ENCODE measurements at regions not wholly inside any gene's neighbourhood (a gene's known extent, or its start where the extent isn't known, plus 50 kb on each side); places are given as distances from the start of the nearest gene placed in this dataset.

GRCh38 chr6:56356426-56356825 is 109.0 kb upstream of the COL21A1 start:
- Histone ChIP-seq H3K9me3 (ENCODE audit: control insufficient read depth in 2 of 2, insufficient read depth in 1 of 2, low read length in 1 of 2) (no peaks in the 10 kb centered on the region), H3K4me3 (ENCODE audit: low read length in 2 of 2) (no peak overlapping the region), H3K27ac (ENCODE audit: low read depth in 1 of 2, low read length in 1 of 2) (no peak overlapping the region), H3K4me1 (ENCODE audit: control insufficient read depth in 2 of 2, insufficient read depth in 2 of 2, low read length in 2 of 2) (no peaks in the 10 kb centered on the region), H3K36me3 (ENCODE audit: control insufficient read depth in 2 of 2, insufficient read depth in 2 of 2, low read length in 1 of 2) (no peaks in the 10 kb centered on the region), H3K27me3 (ENCODE audit: control insufficient read depth in 2 of 2, insufficient read depth in 1 of 2, low read length in 1 of 2) (no peaks in the 10 kb centered on the region)
- no peak for DNase-seq (ENCODE audit: low read depth in 6 of 9, low spot score in 9 of 9)
- 87% methylated on average over 2 of the region's 2 CpGs for WGBS

- no peaks in the 10 kb centered on the region for H3K27me3 ChIP-seq (ENCODE audit: control insufficient read depth in 2 of 2, insufficient read depth in 1 of 2, low read length in 1 of 2)
- H3K36me3 ChIP-seq (ENCODE audit: control insufficient read depth in 2 of 2, insufficient read depth in 2 of 2, low read length in 1 of 2), result no peaks in the 10 kb centered on the region
- DNase-seq (ENCODE audit: low read depth in 6 of 9, low spot score in 9 of 9), result no peak
- H3K4me3 ChIP-seq (ENCODE audit: low read length in 2 of 2), result no peak overlapping the region
- H3K9me3 ChIP-seq (ENCODE audit: control insufficient read depth in 2 of 2, insufficient read depth in 1 of 2, low read length in 1 of 2), result no peaks in the 10 kb centered on the region
- no peaks in the 10 kb centered on the region for H3K4me1 ChIP-seq (ENCODE audit: control insufficient read depth in 2 of 2, insufficient read depth in 2 of 2, low read length in 2 of 2)
- H3K27ac ChIP-seq (ENCODE audit: low read depth in 1 of 2, low read length in 1 of 2), result no peak overlapping the region
Observed at GRCh38 chr6:56353860-56354259, 106.5 kb upstream of the COL21A1 start.

GRCh38 chr6:56350628-56351260 is 103.4 kb upstream of the COL21A1 start:
- Histone ChIP-seq H3K4me3 (ENCODE audit: low read length in 2 of 2) (no peak overlapping the region), H3K4me1 (ENCODE audit: control insufficient read depth in 2 of 2, insufficient read depth in 2 of 2, low read length in 2 of 2) (no peaks in the 10 kb centered on the region), H3K27ac (ENCODE audit: low read depth in 1 of 2, low read length in 1 of 2) (no peak overlapping the region), H3K9me3 (ENCODE audit: control insufficient read depth in 2 of 2, insufficient read depth in 1 of 2, low read length in 1 of 2) (no peaks in the 10 kb centered on the region), H3K27me3 (ENCODE audit: control insufficient read depth in 2 of 2, insufficient read depth in 1 of 2, low read length in 1 of 2) (no peaks in the 10 kb centered on the region), H3K36me3 (ENCODE audit: control insufficient read depth in 2 of 2, insufficient read depth in 2 of 2, low read length in 1 of 2) (no peaks in the 10 kb centered on the region)
- DNase-seq (ENCODE audit: low read depth in 6 of 9, low spot score in 9 of 9), result no peak
- WGBS, result 89% methylated on average over 6 of the region's 6 CpGs

GRCh38 chr6:56349194-56349593 is 101.8 kb upstream of the COL21A1 start:
- 20% methylated on average over 3 of the region's 3 CpGs for WGBS
- Histone ChIP-seq H3K4me1 (ENCODE audit: control insufficient read depth in 2 of 2, insufficient read depth in 2 of 2, low read length in 2 of 2) (no peaks in the 10 kb centered on the region), H3K4me3 (ENCODE audit: low read length in 2 of 2) (no peak overlapping the region)

GRCh38 chr6:56348578-56348977 is 101.2 kb upstream of the COL21A1 start:
- H3K27me3 ChIP-seq (ENCODE audit: control insufficient read depth in 2 of 2, insufficient read depth in 1 of 2, low read length in 1 of 2), result no peaks in the 10 kb centered on the region
- no peaks in the 10 kb centered on the region for H3K4me1 ChIP-seq (ENCODE audit: control insufficient read depth in 2 of 2, insufficient read depth in 2 of 2, low read length in 2 of 2)
- H3K4me3 ChIP-seq (ENCODE audit: low read length in 2 of 2), result no peak overlapping the region
- no peak for DNase-seq (ENCODE audit: low read depth in 6 of 9, low spot score in 9 of 9)
- no peaks in the 10 kb centered on the region for H3K9me3 ChIP-seq (ENCODE audit: control insufficient read depth in 2 of 2, insufficient read depth in 1 of 2, low read length in 1 of 2)
- no peaks in the 10 kb centered on the region for H3K36me3 ChIP-seq (ENCODE audit: control insufficient read depth in 2 of 2, insufficient read depth in 2 of 2, low read length in 1 of 2)
- WGBS, result 88% methylated on average over 1 of the region's 1 CpG
- H3K27ac ChIP-seq (ENCODE audit: low read depth in 1 of 2, low read length in 1 of 2), result no peak overlapping the region

More at GRCh38 chr6:56349194-56349593, 101.8 kb upstream of the COL21A1 start:
- no peak for DNase-seq (ENCODE audit: low read depth in 6 of 9, low spot score in 9 of 9)
- no peaks in the 10 kb centered on the region for H3K27me3 ChIP-seq (ENCODE audit: control insufficient read depth in 2 of 2, insufficient read depth in 1 of 2, low read length in 1 of 2)
- no peaks in the 10 kb centered on the region for H3K9me3 ChIP-seq (ENCODE audit: control insufficient read depth in 2 of 2, insufficient read depth in 1 of 2, low read length in 1 of 2)
- no peak overlapping the region for H3K27ac ChIP-seq (ENCODE audit: low read depth in 1 of 2, low read length in 1 of 2)
- H3K36me3 ChIP-seq (ENCODE audit: control insufficient read depth in 2 of 2, insufficient read depth in 2 of 2, low read length in 1 of 2), result no peaks in the 10 kb centered on the region

GRCh38 chr6:56347526-56347925 is 100.1 kb upstream of the COL21A1 start:
- Histone ChIP-seq H3K9me3 (ENCODE audit: control insufficient read depth in 2 of 2, insufficient read depth in 1 of 2, low read length in 1 of 2) (no peaks in the 10 kb centered on the region), H3K36me3 (ENCODE audit: control insufficient read depth in 2 of 2, insufficient read depth in 2 of 2, low read length in 1 of 2) (no peaks in the 10 kb centered on the region), H3K4me3 (ENCODE audit: low read length in 2 of 2) (no peak overlapping the region), H3K27me3 (ENCODE audit: control insufficient read depth in 2 of 2, insufficient read depth in 1 of 2, low read length in 1 of 2) (no peaks in the 10 kb centered on the region), H3K4me1 (ENCODE audit: control insufficient read depth in 2 of 2, insufficient read depth in 2 of 2, low read length in 2 of 2) (no peaks in the 10 kb centered on the region), H3K27ac (ENCODE audit: low read depth in 1 of 2, low read length in 1 of 2) (no peak overlapping the region)
- DNase-seq (ENCODE audit: low read depth in 6 of 9, low spot score in 9 of 9), result no peak

DNA sequence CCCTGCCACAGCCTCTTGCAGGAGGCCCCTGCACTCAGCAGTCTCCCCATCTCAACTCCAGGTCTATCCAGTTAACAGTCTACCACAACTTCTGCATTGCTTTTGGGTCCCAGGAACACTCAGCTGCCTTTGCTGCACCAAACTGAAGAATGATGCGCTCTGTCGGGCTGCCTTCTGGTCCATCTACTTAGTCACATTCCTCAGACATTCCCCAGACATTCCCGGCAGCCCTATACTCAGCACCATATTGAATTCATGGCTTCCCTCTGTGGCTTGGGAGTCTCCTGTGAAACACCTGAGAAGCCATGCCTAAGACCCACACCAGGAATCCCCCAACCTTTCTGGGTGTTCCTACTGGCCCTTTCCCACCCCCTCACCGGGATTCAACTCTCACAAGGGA is 99.6 kb upstream of the COL21A1 start:
- 82% methylated on average over 4 of the region's 4 CpGs for WGBS
- no peak for DNase-seq (ENCODE audit: low read depth in 6 of 9, low spot score in 9 of 9)
- Histone ChIP-seq H3K27me3 (ENCODE audit: control insufficient read depth in 2 of 2, insufficient read depth in 1 of 2, low read length in 1 of 2) (no peaks in the 10 kb centered on the region), H3K36me3 (ENCODE audit: control insufficient read depth in 2 of 2, insufficient read depth in 2 of 2, low read length in 1 of 2) (no peaks in the 10 kb centered on the region), H3K4me1 (ENCODE audit: control insufficient read depth in 2 of 2, insufficient read depth in 2 of 2, low read length in 2 of 2) (no peaks in the 10 kb centered on the region), H3K27ac (ENCODE audit: low read depth in 1 of 2, low read length in 1 of 2) (no peak overlapping the region), H3K9me3 (ENCODE audit: control insufficient read depth in 2 of 2, insufficient read depth in 1 of 2, low read length in 1 of 2) (no peaks in the 10 kb centered on the region), H3K4me3 (ENCODE audit: low read length in 2 of 2) (no peak overlapping the region)

- Histone ChIP-seq H3K36me3 (ENCODE audit: control insufficient read depth in 2 of 2, insufficient read depth in 2 of 2, low read length in 1 of 2) (no peaks in the 10 kb centered on the region), H3K27me3 (ENCODE audit: control insufficient read depth in 2 of 2, insufficient read depth in 1 of 2, low read length in 1 of 2) (no peaks in the 10 kb centered on the region), H3K9me3 (ENCODE audit: control insufficient read depth in 2 of 2, insufficient read depth in 1 of 2, low read length in 1 of 2) (no peaks in the 10 kb centered on the region), H3K4me1 (ENCODE audit: control insufficient read depth in 2 of 2, insufficient read depth in 2 of 2, low read length in 2 of 2) (no peaks in the 10 kb centered on the region), H3K4me3 (ENCODE audit: low read length in 2 of 2) (no peak overlapping the region), H3K27ac (ENCODE audit: low read depth in 1 of 2, low read length in 1 of 2) (no peak overlapping the region)
- DNase-seq (ENCODE audit: low read depth in 6 of 9, low spot score in 9 of 9), result no peak
- WGBS, result 70% methylated on average over 6 of the region's 6 CpGs
Observed at GRCh38 chr6:56345376-56345995, 98.1 kb upstream of the COL21A1 start.

DNA sequence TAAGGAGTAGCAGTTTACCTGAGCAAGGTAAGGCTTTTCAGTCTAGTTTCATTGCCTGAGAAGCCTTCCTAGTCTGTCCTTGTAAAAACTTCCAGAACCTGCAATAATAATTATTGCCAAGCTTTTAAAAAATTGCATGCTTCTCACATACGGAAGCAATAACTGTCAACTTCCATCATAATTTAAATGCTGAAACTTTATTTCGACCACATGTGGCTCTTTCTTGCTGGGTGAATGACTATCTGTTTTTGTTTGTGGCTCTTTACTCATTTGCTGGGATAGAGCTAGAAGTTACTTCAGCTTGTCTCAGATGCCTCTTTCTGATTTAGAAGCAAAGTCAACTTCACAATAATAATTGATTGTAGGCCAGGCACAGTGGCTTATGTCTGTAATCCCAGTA is 95.9 kb upstream of the COL21A1 start:
- Histone ChIP-seq H3K36me3 (ENCODE audit: control insufficient read depth in 2 of 2, insufficient read depth in 2 of 2, low read length in 1 of 2) (no peaks in the 10 kb centered on the region), H3K9me3 (ENCODE audit: control insufficient read depth in 2 of 2, insufficient read depth in 1 of 2, low read length in 1 of 2) (no peaks in the 10 kb centered on the region), H3K27me3 (ENCODE audit: control insufficient read depth in 2 of 2, insufficient read depth in 1 of 2, low read length in 1 of 2) (no peaks in the 10 kb centered on the region), H3K27ac (ENCODE audit: low read depth in 1 of 2, low read length in 1 of 2) (no peak overlapping the region), H3K4me1 (ENCODE audit: control insufficient read depth in 2 of 2, insufficient read depth in 2 of 2, low read length in 2 of 2) (no peaks in the 10 kb centered on the region), H3K4me3 (ENCODE audit: low read length in 2 of 2) (no peak overlapping the region)
- DNase-seq (ENCODE audit: low read depth in 6 of 9, low spot score in 9 of 9), result no peak
- WGBS, result 92% methylated on average over 2 of the region's 2 CpGs

Measured in thymus (tissue), 11 donors.